Stimulated activated CD8-positive, alpha-beta memory T cell treated with anti-CD3 and anti-CD28 coated beads, Interleukin-15, amount 100 ng/mL, for 1 hour (primary cell): ENCODE measurements at regions not wholly inside any gene's neighbourhood (a gene's known extent, or its start where the extent isn't known, plus 50 kb on each side); places are given as distances from the start of the nearest gene placed in this dataset.

ENCODE experiments used
- DNase-seq: peaks from one replicate; pipeline ENCODE4 v3.0.0-alpha.2; 2020; ENCODE audit warnings: low read depth

DNA sequence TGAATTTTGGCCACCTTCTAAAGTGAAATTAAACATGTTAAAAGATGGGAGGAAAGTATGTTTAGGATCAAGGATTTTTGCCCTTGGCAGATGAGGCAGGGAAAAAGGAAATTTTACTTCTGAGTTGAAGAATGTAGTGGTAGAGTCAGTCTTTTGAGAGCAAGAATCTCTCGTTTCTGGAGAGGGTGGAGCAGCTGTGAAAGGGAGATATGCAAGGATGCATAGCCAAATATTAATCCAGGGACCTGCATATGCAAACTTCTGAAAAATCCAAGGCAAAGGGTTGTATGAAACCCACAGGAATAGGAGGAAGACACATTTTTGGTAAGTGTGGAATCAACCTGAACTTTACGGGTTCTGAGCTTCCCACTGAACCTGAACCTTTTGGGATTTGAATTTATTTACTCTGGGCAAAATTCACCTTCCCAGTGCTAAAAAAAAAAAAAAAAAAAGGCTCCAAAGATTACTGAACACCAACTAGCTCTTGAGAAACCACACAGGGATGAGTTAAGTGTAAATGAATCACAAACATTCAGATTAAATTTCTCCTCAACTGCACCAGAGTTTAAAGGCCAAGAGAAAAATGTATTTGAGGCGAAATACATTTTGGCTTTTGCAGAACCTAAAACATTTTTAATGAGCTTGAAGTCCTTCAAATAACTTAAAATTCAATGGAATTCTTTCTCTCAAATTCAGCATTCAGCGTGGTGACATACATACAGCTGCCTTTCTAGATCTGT is 187.1 kb upstream of the CDKN3 start:
- DNase-seq, result no peak

DNA sequence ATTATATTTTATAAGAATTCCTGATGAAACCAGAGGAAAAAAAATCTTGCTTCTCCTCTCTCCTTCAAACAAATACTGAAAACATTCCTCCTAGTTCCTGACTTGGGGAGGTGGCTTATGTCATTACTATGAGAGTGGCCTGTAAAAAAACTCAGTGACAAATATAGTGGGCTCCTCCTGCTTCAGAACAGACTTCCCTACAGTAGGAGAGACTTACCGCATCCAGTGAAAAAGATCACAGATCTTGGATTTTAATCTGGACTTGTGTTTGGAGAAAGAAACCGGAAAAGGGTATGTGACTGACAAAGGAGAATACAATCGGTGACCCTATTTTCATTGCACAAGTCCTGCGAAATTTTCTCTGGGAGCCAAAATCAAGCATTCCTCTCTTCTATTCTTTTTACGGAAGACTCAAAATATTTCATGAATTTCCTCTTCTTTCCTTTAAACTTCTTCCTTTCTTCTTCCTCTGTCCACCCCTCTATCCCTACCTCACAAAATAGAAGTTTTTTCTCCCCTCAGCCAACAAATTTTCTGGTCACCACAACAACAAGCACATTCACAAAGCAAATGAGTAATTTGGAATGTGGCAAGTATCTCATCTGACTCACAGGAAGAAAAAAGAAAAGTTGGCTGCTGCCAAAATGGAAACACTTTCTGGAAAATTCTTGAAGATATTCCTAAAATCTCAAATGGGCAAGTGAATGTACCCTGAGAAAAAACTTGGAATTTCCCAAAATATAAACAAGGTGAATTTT is 185.1 kb upstream of the CDKN3 start:
- DNase-seq, result no peak

DNA sequence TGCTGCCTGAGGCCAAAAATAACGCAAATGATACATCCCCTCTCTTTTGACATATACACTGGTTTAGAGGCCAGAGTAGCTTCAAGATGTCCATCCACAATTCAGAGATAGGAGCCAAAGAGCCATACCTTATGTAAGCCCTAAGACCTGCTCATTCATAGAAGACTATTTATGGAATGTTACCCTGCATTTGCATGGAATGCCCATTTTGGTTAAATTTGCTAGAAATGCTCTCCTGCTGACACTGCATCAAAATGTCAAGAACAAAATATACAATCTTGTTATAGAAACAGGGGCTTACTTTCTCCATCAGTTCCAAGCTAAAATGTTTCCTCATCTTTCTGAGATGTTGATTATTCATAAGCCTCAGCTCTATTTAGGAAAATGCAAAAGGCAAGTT is 183.3 kb upstream of the CDKN3 start:
- DNase-seq, result no peak

DNA sequence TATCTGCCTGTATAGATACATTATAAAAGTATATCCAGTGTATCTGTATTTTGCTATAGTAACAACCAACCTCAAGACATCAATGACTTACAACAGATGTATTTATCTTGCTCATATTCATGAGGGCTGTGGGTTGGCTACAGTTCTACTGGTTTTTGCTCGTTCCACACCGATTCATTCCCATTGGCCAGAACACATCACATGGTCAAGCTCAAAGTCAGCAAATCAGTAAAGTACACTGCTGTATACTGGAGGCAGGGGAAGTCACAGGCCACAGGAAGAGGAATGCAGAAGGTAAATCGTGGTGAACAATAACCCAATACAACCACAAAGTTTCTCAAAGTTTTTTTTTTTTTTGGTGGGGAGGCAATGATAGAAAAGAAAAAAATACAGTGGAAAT is 180.0 kb upstream of the CDKN3 start:
- DNase-seq, result no peak

DNA sequence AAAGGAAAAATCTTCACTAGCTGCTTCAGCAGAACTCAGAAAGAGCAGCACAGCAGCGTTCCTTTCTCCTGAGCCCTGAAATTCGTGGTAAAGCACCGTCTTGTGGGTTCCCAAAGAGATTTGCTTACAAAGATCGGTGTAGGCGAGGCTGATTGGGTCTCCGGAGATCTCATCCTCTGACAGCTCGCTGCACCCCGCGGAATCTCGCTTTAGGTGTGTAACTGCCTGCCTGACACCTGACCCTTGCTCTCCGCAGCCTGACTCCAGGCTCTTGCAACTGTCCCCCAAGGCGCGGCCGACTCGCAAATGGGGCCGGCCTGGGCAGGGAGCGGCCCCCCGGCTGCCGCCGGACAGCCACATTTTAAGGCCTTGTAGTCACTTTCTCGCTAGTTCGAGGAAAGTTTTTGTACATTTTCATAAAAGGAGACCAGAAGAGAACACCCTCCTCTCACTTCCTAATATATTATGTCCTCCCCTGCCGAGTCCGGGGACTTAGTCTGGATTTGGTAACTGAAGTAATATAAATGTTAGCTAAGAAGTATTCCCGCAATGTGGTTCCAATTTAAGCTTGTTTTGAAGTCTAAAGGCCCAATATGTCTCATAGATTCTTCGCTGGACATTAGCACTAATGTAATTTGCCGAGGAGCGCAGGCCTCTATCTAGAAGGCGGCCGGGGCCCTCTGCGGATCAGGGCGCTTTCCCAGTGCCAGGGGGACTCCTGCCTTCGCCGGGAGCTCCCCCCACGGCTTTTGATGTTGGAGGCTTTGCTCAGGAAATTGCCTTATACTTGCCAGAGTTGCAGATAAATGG is 177.3 kb upstream of the CDKN3 start:
- DNase-seq, result no peak

DNA sequence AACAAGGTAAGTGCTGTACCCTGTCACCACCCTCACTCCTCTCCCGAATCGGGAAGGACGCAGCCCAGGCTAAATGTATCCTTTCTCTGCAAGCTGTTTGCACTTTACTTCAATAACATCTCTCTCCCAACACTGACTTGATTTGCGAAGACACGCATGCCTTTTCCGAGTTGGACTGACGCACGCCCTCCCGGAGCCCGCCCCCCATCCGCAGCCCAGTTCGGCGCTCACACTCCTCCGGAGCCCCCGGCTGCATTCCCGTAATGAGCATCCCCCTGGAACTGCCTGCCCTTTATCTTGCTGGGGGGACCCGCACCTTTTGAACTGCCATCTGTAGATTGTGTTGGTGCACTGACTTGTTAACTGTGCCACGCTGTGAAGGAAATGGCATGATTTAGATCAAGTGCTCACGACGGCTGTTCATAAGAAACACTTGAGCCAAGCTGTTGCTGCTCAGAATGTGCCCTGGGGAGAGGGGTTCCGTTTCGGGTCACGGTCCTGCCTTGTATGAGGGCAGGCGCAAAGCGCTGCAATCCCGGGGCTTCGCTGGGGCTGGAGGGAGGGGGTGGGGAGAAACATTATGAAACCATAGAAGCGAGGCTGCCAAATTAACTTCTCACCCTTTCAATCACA is 176.6 kb upstream of the CDKN3 start:
- DNase-seq, result no peak

DNA sequence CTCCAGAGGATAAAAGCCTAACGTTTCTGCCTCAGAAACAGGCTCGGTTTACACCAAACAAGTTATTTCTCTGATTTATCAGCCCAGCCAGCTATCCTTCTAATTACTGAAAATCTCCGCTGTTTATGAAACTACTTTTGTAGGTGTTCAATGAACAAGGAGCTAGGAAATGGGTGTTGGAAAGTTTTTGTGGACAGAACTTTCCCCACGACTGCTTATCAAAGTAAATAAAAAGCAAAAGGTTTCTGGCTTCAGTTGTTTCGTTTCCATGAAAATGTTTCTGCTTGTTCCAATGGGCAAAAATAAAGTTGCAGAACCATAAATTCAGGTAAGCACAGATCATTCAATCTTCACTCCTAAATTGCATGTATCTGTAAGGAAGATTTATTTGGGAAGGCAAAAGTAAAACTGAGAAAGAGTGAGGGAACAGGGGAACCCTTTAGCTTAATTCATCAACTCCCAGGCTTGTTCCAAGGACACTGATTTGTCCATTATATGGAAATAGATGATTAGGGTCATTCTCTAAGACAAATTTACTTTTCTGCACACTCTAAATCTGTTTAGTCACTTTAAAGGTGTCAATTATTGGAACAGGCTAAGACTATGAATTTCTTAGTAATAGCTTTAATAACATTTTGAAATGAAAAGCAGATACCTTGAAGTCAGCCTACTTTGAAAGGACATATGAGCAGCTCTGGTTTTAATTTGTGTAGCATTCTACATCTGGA is 175.9 kb upstream of the CDKN3 start:
- no peak for DNase-seq

DNA sequence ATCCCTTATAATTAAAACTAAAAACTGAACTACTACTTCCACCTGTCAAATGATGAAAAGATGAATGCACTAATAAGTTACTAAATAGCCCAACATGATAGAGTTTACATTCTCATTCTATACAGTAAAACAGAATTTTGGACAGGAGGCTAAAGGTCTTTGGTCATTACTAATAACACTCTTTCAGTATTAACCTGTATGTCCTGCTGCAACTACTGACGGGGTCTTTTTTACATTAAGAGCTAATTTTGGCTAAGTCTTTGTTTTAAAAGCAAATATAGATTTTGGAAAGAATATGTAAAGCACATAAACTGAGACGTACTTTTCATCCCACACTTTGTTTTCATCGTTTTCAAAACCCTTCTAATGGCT is 175.4 kb upstream of the CDKN3 start:
- no peak for DNase-seq

DNA sequence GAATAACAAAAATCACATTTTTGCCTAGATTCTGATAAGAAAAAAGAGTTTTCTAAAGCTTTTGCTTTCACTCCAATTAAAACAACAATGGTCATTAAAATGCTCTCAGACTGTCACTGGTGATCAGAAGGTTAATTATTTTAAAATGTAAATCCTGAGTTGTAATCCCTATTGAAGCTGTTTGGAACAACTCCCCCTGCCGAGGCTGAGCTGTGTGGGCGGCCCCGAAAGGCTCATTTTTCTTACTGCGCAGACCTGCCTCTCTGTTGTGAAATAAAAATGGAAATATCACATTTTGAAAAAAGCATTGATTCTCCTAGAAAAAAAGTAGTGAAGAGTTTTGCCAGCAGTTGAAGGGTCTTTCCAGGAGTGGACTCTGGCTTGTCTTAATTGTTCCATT is 174.8 kb upstream of the CDKN3 start:
- no peak for DNase-seq

DNA sequence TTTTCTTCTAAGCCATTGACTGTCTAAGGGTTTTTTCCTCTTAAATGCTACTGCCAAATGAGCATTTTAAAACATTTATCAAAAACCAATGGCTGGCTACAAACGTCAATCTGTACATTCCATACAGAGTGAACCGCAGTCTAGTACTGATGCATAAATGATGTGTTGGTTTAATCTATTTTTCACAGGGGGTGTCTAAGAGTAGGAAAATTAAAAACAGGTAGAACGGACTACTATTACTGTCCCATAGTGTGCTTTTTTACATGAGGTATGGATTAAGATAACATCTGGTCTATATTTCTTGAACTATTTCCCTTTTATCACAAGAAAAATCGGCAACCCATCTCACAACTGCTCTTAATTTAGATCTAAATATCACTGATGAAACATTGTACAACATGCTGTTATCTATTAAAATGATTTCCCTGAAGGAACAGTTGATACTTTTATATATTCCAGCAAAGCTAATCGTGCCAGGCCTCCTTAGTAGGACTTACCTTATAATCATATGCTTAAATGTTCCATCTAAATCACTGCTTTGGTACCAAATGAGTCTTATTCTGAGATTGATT is 172.9 kb upstream of the CDKN3 start:
- DNase-seq, result no peak

DNA sequence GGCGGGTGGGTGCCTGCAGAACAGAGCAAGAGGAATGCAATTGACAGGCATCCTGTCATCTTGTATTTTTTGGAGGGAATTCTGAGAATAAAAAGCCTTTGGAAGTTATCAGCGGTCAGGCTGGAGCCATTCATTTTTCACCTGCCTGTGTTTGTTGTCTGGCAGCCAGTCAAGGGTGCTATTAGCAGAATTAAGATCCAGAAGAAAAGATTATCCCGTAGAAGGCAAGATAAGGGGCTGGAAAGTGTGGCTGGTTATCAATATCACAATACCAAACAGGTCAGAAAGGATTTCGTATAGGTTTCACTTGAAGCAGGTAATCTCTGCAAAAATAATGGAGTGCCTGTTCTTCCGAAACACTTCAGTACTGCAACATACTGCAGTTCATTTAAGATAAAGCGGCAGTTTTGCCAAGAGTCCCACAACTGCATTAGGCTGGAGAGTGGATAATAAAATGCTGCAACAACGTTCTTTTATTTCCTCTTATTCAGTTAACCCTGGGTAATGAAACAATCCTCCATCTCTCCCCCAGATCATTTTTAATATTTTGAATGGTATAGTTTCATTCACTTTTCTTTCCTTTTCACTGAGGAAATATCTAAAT is 171.2 kb upstream of the CDKN3 start:
- DNase-seq, result no peak

DNA sequence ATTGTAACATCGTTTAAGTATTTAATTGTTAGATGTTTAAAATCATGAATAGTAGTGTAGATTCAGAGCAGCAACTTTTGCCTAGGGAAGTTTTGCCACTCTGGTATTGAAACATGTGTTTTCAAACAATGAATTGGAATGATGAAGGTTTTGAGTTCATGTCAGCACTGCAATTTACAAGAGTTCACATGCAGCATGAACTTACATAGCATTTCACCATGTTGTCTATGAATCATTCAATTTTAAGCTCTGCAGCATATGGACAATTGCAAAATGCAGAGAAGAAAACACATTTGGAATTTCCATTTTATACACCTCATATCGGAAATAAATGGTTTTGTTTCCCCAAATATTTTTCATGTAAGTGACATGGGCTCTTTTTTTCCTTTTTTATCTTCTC is 170.7 kb upstream of the CDKN3 start:
- no peak for DNase-seq

DNA sequence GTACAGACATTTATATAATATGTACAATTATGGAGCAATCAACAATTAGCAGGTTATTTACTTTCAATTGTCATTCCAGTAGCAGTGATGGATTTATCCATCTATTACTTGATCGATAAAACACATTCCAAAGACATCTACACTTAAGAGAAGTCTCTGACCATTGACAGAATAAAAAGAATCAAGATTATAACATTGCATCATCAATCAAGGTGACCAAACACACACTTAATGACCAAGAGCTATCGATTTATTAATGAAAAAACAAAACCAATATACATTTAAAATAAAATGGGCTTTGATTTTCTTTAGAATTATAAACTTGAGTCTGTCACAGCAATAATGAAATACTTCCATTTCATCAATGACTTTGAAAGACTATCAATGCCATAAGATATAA is 170.2 kb upstream of the CDKN3 start:
- DNase-seq, result no peak

DNA sequence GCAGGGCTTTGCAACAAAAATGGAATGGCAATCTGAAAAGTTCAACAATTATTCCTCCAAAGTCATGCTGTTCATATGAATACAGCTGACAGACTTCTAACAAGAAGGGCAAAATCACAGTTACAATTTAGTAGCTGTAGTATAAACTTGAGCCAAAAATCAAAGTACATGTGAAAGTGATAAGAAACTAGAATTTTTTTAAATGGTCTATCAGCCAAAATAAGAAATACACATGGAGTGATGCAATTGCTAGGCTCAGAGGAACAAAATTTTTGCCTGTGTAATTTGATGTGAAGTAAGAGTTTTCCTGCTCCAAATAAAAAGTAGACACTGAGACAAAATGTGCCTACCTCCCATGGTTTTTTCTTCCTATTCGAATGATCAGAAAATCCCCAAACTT is 167.7 kb upstream of the CDKN3 start:
- DNase-seq, result no peak

DNA sequence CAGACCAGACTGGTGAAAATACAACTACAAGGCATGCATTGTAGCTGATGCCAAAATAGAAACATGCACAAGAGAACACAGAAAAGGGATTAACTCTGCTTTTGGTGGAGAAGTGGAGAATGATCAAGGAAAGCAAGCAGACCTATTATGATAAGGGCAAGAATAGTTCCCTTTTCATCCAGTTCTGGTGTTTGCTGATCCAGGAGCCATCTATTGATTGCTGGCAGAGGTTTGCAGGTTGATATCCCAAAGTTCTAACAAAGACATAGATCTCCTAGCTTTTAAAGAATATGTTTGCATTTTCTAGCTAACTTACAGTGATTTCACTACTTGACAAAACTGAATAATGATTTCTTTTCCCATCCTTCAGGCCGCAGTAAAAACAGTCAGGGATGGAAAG is 166.2 kb upstream of the CDKN3 start:
- DNase-seq, result no peak

DNA sequence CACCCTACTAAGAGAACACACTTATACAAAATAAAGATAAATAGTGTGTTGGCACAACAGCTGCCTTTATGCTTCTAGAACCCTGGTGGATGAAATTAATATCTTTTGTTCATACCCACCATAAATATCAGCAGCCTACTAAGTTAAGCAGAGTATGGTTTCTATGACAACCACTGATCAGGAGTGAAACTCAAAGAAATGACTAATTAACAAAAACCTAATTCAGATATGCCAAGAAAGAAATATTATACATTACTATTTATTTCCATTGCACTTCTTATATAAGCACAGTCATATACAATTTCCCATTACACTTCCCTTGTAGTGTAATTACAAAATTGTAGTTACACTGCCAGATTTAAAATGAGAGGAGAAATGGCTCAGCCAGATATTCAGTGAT is 164.1 kb upstream of the CDKN3 start:
- no peak for DNase-seq

DNA sequence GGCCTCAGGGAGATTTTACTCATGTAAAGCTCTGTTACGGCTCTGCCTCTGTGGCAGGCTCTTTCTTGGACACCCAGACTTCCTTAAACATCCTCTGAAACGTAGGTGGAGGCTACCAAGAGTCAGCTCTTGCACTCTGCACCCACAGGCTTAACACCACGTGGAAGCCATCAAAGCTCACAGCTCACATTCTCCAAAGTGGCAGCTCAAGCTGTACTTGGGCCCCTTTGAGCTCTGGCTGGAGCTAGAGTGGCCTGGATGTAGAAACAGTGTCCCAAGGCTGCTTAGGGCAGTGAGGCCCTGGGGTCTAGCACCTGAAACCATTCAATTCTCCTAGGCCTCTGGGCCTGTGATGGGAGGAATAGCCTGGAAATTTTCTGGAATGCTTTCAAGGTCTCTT is 155.3 kb upstream of the CDKN3 start:
- no peak for DNase-seq

DNA sequence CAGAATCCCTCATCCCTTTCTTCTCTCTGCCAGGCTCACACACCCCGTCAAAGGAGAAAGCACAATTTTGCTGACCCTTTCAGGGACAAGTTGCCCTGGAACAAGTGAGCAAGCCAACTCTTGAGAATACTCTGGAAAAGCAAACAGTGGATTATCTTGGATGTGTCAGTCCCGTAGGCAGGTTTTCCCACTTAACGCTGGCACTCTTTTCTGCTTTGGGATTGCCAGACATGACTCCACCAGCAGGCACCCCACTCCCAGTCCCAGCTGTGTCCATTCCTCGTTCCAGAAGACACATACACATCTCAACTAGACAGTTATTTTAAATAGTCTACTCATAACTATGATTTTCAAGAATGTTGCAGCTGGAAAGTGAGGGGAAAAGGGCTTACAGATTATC is 145.5 kb upstream of the CDKN3 start:
- no peak for DNase-seq

DNA sequence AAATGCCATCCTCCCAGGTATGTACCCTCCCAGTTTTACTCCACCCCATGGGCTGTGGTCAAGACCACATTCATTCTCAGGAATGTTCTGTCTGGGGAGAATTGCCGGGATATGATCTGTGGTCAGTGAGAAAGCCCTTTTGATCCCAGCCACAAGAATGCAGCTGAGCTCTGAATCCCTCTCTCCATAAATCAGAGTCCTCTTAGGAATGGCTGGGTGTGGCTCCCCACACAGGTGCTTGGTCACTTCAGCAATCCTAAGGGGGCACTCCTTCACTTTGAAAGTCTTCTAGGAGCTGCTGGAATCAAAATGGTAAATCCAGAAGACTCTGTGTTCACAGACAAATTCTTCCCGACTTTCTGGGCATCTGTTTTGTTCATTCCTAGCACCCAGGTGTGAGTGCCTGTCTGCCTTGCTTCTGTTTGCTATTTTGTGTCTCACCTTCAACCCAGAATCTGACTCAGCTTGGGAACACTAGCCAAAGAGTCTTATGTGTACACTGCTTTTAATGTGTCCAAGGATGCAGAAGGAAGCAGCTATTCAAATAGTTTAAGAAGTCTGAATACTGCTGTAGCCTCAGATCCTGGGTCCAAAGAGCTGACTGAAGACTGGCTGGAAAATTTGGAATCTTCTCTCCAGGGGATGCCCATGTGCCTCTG is 144.6 kb upstream of the CDKN3 start:
- no peak for DNase-seq

DNA sequence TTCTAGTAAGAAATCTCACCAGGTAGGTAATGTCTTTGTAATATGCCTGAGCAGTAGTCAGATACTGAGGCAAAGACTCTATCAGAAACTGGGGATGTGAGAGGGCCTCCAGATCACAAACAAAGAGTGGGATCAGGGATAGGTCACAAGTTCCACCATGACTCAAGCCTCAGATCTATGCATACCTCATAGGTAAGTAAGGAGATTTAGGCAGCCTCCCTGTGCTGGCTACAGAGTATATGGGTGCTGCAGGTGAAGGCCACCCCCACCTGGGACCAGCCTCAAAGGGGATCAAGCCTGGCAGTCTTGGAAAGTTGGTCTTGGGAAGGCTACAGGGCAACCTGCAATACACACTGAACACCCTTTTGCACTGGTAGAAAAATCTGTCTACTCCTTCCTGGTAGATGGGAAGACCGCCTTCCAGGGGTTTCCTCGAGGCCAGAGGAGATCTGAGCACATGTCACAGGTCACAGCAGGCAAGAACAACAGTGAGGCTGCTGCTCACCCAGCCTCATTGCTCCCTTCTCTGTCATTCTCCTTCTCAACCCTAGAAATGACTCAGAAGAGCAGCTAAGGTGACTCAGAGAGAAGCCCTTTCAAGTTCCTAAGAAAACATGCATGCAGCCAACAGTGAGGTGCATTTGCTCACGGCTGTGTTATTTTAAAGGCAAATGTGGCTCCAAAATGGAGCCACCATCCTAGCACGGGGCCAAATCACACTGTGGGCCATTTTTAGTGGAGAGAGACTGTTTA is 143.4 kb upstream of the CDKN3 start:
- no peak for DNase-seq
